GM19372 (cell line): ENCODE measurements at regions not wholly inside any gene's neighbourhood (a gene's known extent, or its start where the extent isn't known, plus 50 kb on each side); places are given as distances from the start of the nearest gene placed in this dataset.
"Not testable (repeated sequence)": the region's sequence is repeated elsewhere in the genome, so short reads cannot be mapped to it uniquely, and the experiment has no call there.

Experiments
- ATAC-seq: cut with Tn5 transposase; IDR thresholded peaks from one replicate; pipeline ENCODE4 v1.9.1; 2021; ENCODE audit warnings: mild to moderate bottlenecking, low read depth, moderate library complexity; ENCODE audit not compliant: unreplicated experiment

GRCh38 chr5:121421646-121422045 lies 430.0 kb upstream of the FTMT start:
- no peak for ATAC-seq

DNA sequence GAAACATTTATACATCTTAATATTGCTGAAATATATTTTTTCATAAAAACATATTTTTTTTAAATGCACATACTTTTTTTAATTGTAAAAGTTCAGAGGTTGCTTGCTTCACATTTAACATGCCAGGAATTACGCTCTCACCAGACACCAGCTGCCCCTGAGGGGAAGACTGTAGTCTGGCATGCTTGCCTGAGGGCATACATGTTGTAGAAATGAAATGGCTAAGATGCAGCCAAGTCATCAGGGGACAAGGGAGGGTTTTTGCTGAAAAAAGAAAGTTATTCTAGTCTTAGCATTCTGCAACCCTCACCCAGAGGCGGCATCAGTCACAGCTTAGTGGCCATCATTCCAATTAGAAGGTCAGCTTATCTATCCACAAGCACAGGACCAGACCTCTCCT lies 426.7 kb upstream of the FTMT start:
- ATAC-seq: no peak

DNA sequence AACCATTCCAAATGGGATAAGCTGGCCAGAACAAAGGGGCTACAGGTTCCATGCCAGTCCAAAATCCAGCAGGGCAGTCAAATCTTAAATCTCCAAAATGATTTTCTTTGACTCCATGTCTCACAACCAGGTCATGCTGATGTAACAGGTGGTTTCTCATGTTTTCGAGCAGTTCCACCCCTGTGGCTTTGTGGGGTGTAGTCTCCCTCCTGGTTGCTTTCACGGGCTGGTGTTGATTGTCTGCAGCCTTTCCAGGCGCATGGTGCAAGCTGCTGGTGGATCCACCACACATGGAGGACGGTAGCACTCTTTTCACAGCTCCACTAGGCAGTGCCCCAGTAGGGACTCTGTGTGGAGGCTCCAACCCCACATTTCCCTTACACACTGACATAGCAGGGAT lies 425.5 kb upstream of the FTMT start:
- no peak for ATAC-seq

DNA sequence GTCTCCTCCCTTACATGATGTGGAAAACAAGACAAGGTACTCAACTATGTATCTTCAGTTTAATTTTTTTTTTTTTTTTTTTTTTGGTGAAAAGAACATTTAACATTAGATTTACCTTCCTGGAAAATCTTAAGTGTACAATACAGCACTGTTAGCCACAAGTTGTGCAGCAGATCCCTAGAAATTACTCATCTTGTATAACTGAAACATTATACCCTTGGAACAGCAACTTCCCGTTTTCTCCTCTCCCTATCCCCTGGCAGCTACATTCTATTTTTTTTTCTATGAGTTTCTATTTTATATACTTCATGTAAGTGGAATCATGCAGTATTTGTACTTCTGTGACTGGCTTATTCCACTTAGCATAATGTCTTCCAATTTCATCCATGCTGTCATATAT lies 421.9 kb upstream of the FTMT start:
- no peak for ATAC-seq

- no peak for ATAC-seq
Observed at GRCh38 chr5:121430538-121430937, 421.1 kb upstream of the FTMT start.

- no peak for ATAC-seq
Observed at GRCh38 chr5:121445511-121445910, 406.2 kb upstream of the FTMT start.

DNA sequence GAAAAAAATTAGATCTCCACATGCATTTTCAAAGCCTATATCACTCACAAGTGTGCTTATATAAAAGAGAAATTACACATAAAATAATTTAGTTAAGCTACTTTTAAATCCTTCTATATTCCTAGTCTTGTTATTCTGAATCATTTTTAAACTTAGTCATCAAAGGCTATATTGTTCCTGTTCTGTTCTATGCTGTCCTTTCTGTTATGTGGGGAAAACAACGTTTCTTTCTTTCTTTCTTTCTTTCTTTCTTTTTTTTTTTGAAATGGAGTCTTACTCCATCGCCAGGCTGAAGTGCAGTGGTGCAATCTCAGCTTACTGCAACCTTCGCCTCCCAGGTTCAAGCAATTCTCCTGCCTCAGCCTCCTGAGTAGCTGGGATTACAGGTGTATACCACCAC lies 389.2 kb upstream of the FTMT start:
- ATAC-seq: no peak

GRCh38 chr5:121471222-121471621 lies 380.5 kb upstream of the FTMT start:
- ATAC-seq: not testable (repeated sequence)

DNA sequence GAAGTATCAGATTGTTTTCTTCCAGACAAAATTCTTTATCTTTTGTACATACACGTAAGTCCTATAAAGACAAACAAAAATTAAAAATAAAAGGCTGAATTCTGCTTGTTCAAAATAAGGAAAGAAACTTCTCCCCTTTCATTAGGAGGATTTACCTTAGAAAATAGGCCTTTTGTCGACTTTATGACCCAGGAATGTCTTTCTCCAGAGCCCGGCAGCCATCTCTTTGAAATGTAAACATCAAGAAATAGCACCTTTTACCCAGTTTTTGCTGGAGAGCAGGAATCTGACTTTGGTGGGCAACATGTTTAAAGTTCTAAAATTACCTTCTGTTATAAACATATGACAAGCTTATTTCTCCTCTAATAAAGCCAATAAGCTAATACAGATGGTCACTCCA lies 373.0 kb upstream of the FTMT start:
- ATAC-seq: no peak

DNA sequence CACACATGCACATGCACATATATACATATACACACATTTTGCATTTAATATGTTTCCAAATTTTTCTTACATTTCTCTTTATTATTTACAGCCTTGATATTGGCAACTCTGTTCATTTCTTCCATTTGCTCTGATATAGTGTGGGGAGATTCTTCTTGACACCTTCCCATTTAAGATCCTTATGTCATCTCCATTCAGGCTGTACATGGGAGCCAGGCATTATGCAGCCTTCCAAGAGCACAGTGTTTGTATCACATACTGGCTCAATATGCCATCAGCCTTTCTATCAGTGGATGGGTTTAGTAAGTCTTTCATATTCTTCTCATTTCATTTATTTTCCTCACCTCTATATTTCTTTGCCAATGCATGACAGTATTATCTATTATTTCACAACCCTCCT lies 372.3 kb upstream of the FTMT start:
- no peak for ATAC-seq

- no peak for ATAC-seq
Observed at GRCh38 chr5:121485281-121485680, 366.4 kb upstream of the FTMT start.

- ATAC-seq: not testable (repeated sequence)
Observed at GRCh38 chr5:121485999-121486398, 365.7 kb upstream of the FTMT start.

GRCh38 chr5:121489972-121490371 lies 361.7 kb upstream of the FTMT start:
- no peak for ATAC-seq

GRCh38 chr5:121497176-121497575 lies 354.5 kb upstream of the FTMT start:
- no peak for ATAC-seq

- no peak for ATAC-seq
Observed at GRCh38 chr5:121500310-121500709, 351.4 kb upstream of the FTMT start.

DNA sequence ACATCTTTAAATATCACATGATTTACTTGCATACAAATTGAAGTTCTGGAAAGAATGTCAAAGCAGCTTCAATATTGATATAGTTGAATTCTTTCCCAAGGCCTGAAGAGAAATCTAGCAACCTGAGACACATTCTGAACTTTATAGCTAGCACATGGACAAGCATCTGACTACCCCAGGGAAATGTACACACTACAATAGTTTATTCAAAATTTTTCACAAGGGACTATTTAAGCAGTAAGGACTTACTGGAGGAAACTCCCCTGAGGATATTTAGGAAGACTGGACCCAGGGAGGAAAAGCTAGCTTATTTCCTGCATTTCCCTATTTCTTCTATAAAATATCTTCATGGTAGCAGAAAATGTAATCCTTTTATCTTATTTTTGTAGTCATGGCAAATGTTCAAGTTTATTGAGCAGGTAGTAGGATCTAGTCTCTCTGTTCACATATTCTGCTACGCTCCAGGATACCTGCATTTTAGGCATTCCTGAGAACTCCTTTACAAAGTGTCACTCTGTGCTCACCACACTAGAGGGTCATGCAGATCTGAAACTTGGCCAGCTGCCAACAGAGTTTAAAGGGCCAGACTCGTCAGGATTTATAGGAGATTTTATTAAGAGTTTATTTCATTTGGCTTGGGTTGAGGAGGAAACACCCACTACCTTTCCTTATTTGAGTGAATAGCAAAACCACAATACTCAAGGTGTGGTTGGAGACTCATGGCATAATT lies 348.4 kb upstream of the FTMT start:
- ATAC-seq: no peak

DNA sequence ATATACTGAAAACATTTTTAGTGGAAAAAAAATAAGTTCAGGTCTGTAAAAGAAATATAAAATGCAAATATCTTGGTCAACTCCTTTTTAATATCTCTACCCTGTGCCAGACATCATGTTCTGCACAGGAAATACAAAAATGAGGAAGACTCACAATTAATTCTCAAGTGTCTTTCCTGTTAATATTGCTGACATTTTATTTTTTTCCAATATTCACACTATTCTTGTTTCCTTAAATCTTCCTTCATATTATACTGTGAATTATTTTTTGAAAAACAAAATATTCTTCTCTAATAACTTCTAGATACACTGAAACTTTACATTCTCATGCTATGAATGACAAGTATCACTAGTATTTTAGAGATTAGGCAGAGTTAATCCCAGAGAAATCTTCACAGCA lies 334.7 kb upstream of the FTMT start:
- ATAC-seq: no peak

- ATAC-seq: no peak
Observed at GRCh38 chr5:121525706-121526105, 326.0 kb upstream of the FTMT start.

DNA sequence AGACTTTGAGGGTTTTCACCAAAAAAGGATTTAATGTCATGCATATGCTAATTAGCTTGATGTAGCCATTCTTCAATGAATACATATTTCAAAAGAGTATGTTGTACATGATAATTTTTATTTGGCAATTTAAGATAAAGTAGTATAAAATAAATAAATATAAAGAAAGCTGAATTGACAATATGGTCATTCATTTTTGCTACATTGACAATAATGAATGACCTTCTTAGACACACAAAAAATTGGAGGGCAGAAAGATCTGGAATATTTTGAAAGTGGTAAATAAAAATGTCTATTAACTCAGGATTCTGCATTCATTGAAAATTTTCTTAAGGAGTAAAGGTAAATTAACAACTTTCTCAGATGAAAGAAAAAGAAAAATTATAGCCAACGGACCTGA lies 324.8 kb upstream of the FTMT start:
- no peak for ATAC-seq

- ATAC-seq: no peak
Observed at GRCh38 chr5:121533814-121534213, 317.9 kb upstream of the FTMT start.

DNA sequence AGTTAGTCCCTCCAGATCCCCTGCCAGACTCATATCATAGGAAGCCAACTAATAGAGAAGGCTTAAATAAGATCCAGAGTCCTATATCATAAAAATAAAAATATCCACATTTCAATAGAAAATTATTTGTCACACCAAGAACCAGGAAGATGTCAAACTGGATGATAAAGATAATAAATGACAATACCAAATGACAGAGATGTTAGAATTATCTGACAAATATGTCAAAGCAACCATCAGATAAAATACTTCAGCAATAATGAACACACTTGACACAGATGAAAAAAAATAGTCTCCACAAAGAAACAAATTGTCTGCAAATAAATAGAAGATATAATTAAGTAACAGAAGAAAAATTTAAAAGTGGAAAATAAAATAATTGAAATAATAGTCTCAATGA lies 300.7 kb upstream of the FTMT start:
- ATAC-seq: no peak

- no peak for ATAC-seq
Observed at GRCh38 chr5:121559832-121560231, 291.9 kb upstream of the FTMT start.

DNA sequence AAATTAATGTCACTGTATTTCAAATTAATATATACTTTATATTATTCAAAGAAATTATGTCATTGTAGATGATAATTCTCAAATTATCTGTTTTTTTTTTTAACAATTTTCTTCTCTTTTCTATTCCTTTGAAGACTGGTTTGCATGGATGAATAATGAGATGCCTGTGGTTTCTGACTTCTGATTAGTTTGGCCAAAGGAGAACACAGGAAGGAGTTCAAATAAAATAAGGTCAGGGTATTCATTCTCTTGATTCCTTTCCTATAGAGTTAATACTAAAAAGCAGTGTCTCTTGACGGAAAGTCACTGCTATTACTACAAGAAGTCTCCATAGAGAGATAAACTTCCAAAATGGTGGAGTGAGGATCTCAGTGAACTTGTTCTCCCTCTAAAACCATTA lies 279.6 kb upstream of the FTMT start:
- ATAC-seq: no peak
